ENCODE measurements at regions not wholly inside any gene's neighbourhood (a gene's known extent, or its start where the extent isn't known, plus 50 kb on each side); places are given as distances from the start of the nearest gene placed in this dataset.
"Not testable (repeated sequence)": the region's sequence is repeated elsewhere in the genome, so short reads cannot be mapped to it uniquely, and the experiment has no call there.

DNA sequence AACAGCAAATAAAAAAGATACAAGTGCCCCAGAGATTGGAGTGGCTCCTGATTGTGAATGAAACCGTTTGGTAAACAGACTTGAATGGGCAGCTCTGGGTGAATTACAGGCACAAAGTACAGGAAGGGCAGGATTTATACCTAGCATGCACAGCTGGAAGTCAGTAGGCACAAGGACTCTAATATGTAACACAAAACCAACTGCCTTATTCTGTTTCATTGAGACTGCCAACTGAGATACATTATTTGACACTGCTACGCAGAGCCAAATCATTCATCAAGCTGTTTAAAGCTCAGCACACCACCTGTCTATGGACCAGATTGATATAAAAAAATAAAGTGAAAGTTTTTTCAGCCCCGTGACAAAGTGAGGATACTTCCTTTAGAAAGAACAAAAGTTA lies 541.2 kb downstream of the NUP35 start:
- DNase-seq = no peak

GRCh38 chr2:183666031-183666430 lies 541.8 kb downstream of the NUP35 start:
- DNase-seq = no peak

- no peak for DNase-seq
These were observed 547.0 kb downstream of the NUP35 start for GRCh38 chr2:183671233-183671632.

GRCh38 chr2:183678908-183679307 lies 554.7 kb downstream of the NUP35 start:
- no peak for DNase-seq

- no peak for DNase-seq
These were observed 556.3 kb downstream of the NUP35 start for GRCh38 chr2:183680573-183680972.

GRCh38 chr2:183684686-183685085 lies 560.4 kb downstream of the NUP35 start:
- DNase-seq = no peak

GRCh38 chr2:183696028-183696427 lies 571.8 kb downstream of the NUP35 start:
- DNase-seq = no peak

- DNase-seq = no peak
These were observed 585.6 kb downstream of the NUP35 start for GRCh38 chr2:183709829-183710228.

DNA sequence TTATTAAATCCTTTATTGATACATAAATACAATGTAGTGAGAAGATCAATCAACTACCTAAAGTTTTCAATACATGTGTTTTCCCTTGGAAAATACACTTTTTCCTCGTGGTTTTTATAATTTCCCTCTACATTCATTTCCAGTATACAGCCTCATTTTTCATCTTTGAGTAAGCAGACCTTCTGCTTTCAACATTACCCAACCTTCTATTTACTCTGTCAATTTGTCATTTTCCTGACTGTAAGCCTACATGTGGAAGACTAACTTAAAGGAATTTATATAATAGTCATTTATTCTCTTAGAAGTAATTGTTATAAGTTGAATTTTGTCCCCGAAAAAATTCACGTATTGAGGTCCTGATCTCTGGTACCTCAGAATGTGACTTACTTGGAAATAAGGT lies 594.0 kb downstream of the NUP35 start:
- no peak for DNase-seq

GRCh38 chr2:183723278-183723677 lies 599.0 kb downstream of the NUP35 start:
- DNase-seq = no peak

DNA sequence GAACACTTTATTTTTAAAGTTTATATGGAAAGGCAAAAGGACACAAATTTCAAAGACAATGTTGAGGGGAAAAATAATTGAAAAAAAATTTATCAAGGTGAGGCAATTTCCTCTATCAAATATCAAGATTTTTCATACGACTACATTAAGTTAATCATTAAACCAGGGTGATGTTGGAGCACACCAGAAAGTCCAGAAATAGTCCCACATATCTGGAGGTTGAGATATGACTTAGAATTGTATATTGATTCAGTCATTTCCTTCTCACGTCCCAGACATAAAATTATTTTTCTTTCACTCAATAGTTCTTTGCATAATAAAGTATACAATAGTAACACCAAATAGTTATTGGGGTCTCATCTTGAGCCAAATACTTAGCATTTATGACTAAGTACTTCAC lies 605.1 kb downstream of the NUP35 start:
- DNase-seq = no peak

- no peak for DNase-seq
These were observed 616.0 kb downstream of the NUP35 start for GRCh38 chr2:183740241-183740640.

DNA sequence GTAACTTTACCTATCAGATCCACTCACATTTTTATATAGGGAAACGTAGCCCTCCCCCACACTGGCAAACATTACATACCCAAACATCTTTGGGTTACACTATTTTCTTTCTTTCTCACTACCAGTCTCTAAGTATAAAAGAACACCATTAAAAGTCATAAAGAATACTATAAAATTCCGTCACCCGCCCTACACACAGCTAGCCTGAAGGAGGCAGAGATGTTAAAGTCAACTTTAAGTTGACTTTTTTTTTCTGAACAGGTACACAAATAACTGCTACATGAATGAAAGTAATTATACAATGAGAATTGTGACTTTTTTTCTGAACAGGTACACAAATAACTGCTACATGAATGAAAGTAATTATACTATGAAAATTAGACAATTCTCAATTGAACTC lies 628.3 kb downstream of the NUP35 start:
- no peak for DNase-seq

DNA sequence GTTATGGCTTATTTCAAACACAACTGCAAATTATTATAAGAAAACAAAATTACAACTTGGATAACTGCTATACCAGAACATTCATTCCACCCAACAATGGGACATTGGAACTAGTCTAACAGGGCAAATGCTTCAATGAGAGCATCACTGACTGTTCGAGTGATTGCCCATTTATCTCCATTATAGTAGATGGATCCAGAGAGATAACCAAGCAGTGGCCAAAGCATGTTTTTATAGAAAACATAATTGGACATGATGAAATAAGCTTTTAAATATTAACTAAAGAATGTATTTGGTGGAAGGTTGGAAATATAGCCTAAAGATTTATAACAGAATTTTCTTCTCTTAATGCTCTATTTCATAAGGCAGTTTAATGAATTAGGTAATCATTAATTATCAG lies 634.8 kb downstream of the NUP35 start:
- no peak for DNase-seq

- no peak for DNase-seq
These were observed 649.5 kb downstream of the NUP35 start for GRCh38 chr2:183773775-183774174.

DNA sequence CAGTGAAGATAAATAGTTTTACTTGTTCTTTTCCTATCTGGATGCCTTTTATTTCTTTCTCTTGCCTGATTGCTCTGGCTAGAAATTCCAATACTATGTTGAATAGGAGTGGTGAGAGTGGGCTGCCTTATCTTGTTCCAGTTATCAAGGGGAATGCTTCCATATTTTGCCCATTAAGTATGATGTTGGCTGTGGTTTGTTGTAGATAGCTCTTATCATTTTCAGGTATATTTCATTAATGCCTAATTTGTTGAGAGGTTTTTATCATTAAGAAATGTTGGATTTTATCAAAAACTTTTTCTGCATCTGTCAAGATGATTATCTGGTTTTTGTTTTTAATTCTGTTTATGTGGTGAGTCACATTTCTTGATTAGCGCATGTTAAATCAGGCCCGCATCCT lies 655.8 kb downstream of the NUP35 start:
- no peak for DNase-seq

DNA sequence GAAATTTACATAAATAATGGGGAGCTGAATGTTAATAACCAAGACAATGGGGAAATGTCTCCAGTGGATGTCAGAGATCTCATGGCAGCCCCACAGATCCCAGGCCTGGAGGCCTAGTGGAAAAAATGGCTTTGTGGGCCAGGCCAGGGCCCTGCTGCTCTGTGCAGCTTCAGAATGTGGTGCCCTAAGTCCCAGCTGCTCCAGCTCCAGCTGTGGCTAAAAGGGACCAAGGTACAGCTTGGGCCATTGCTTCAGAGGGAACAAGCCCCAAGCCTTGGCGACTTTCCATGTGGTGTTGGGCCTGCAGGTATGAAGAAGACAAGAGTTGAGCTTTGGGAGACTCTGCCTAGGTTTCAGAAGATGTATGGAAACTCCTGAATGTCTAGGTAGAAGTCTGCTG lies 658.2 kb downstream of the NUP35 start:
- DNase-seq = no peak

DNA sequence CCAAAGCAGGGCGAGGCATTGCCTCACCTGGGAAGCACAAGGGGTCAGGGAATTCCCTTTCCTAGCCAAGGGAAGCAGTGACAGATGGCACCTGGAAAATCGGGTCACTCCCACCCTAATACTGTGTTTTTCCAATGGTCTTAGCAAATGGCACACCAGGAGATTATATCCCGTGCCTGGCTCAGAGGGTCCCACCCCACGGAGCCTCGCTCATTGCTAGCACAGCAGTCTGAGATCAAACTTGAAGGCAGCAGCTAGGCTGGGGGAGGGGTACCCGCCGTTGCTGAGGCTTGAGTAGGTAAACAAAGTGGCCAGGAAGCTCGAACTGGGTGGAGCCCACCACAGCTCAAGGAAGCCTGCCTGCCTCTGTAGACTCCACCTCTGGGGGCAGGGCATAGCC lies 664.6 kb downstream of the NUP35 start:
- not testable (repeated sequence) for DNase-seq

- not testable (repeated sequence) for DNase-seq
These were observed 668.1 kb downstream of the NUP35 start for GRCh38 chr2:183792165-183792924.

GRCh38 chr2:183798535-183798934 lies 674.3 kb downstream of the NUP35 start:
- DNase-seq = no peak

DNA sequence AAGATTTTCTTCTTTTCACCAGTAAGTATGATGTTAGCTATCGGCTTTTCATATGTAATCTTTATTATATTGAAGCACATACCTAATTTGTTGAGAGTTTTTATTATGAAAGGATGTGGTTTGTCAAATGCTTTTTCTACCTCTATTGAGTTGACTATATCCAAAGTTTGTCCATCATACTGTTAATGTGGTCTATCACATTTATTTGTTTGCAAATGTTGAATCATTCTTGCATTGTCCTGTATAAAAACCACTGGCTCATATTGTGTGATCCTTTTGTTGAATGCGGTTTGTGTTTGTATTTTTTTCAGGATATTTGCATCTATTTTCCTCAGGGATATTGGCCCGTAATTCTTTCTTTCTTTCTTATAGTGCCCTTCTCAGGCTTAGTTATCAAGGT lies 675.5 kb downstream of the NUP35 start:
- no peak for DNase-seq

GRCh38 chr2:183803596-183803995 lies 679.4 kb downstream of the NUP35 start:
- no peak for DNase-seq

DNA sequence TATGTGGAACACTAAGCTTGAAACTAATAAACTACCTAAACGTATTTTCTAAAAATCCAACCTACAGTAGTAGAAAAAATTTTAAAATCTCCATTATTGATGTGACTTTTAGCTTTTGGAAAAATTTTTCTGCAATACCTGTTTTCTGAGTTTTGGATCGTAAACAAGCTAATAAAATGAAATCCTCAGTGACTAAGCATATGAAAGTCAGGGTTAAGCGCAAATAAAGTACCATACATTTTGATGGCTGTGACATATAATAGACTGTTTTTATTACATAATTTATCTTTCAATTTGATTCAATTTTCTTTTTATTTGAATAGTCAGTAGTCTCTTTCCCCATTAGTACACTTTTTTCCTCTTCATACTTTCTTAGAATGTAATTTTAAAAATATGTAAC lies 683.6 kb downstream of the NUP35 start:
- DNase-seq = no peak

DNA sequence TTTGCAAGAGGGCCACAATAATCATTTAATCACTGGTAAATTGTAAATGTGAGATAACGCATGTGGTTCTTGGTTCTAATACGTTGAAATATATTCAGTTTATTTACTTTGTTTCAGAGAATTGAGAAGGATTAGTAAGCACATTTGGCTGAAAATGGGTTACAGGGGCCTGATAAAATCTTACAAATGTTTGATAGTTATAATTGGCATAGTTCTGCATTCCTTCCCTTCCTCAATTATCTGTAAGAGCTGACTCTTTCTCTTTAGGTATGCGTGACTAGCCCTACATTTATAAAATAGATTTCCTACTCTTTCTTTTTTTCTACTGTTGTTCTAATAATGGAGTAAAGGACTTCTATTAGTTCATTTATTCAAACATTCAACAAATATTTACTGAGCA lies 685.2 kb downstream of the NUP35 start:
- no peak for DNase-seq

- DNase-seq = no peak
These were observed 687.0 kb downstream of the NUP35 start for GRCh38 chr2:183811281-183811680.

Data from activated CD4-positive, alpha-beta T cell treated with anti-CD3 and anti-CD28 coated beads, Interleukin-2, Interleukin-6, amounts not matched to agents 100 ng/mL and 50 ng/mL, durations not matched to agents 16 hours and 8 hours (primary cell).